SK-N-DZ (cell line): ENCODE measurements at regions not wholly inside any gene's neighbourhood (a gene's known extent, or its start where the extent isn't known, plus 50 kb on each side); places are given as distances from the start of the nearest gene placed in this dataset.

Source experiments
- DNase-seq: peaks from one replicate; pipeline ENCODE4 v3.0.0-alpha.2; 2015; ENCODE audit warnings: low spot score

DNA sequence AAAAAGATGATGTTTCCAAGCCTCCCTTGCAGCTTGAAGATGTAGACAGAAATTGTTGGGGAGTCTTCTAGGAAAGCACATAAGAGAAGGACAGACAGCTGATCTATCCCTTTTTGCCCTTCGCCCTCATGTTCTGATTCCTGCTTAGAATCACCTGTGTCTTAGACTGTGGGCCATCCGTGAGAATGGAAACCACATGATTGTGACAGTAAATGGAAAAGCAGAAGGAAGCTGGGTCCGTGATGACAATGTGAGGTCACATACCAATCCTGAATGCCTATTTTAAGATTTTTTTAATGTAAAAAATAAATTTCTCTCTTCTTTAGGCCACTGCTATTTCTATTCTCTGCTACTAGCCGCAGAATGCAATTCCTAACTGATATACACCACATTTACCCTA, 67.7 kb upstream of the C1orf87 start:
- no peak for DNase-seq

DNA sequence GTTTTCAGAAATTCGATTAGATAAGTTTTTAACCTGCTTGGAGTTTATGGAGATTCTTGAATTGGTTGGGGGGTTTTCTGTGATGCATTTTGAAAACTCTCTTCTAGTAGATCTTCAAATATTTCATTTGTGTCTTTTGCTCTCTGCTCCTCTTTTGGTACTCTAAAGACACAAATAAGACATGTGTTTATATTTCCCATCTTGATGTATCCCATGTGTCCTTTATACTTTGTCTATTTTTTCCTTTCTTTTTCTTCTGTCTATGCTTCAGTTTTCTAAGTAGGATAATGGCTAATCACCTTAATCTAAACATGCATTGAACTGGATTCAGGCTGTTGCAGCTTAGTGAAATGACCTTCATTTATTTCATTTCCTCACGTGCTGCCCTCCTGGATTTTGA, 63.8 kb upstream of the C1orf87 start:
- DNase-seq: no peak

DNA sequence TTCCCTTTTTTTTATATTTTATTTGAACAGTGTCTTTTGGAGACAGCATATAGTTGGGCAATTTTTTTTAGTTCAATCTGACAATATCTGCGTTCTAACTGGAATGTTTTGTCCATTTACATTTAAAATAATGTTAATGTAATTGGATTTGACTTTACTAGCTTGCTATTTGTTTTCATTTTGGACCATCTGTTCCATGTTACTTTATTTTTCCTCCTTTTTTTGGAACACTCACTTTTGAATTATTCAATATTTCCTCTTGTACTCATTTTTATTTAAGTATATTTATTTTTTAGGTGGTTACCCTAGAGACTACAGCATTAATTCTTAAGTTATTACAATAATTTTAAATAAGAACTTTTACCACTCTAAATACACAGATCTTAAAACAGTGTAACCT, 62.8 kb upstream of the C1orf87 start:
- DNase-seq: no peak

DNA sequence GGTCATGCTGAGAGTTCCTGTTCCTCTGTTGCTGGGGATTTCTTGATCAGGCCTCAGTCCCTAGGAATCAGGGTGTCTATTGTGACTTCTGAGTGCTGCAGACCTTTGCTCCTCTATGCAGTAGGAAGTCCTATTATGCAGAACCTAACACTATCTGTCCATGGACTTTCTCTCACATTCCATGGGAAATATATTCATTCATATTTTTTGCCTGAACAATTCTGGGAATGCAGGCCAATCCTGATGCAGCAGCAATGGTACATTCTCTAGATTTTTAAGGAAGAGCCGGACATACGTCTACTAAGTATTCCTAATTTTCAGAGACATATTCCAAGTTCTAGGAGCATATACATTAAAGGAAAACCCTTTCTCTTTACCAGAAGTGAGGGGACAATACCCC, 61.1 kb upstream of the C1orf87 start:
- DNase-seq: no peak

DNA sequence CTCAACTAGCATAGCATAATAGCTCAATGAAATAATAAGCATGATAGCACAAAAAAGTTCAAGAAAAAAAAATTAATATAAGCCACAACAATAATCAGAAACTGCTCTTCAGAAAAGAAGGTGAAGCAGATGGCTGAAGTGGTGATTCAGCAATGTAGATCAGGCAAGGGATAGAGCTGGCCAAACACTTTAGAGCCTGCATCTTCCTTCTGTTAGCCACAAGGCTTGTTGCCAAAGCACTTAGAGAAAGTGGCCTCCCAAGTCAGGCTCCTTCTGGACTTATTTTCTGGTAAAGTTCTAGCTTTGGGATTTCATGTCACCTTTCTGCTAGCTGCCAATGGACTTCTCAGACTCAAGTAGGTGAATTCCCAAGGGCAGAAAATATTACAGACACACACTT, 60.3 kb upstream of the C1orf87 start:
- DNase-seq: no peak

DNA sequence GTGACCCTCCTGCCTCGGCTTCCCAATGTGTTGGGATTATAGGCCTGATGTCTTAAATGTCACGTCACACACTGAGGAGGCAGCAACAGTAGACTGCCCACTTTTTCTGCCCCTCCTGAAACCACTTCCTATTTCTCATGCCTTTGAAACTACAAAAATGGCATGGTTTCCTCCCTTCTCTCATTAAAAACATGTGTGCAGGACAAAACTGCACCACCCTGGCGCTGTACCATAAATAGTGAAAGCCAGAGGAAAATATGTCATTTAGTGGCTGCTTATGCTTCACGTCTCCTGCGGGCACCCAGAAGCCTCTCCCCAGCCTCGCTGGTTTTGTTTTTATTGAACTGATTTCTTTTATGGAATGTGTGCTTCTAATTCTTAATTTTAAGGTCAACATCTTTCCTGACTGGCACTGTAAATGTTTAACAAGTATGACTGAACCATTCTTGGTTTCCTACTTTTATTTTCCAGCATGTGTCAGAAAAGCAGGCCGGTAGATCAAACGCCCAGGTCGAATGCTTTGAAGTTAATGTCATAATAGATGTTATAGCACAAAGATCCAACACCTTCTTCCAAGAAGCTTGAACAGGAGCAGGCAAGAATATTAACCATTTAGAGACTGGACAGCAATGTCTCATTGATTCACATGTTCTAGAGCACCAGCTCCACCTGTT, 59.6 kb upstream of the C1orf87 start:
- no peak for DNase-seq

DNA sequence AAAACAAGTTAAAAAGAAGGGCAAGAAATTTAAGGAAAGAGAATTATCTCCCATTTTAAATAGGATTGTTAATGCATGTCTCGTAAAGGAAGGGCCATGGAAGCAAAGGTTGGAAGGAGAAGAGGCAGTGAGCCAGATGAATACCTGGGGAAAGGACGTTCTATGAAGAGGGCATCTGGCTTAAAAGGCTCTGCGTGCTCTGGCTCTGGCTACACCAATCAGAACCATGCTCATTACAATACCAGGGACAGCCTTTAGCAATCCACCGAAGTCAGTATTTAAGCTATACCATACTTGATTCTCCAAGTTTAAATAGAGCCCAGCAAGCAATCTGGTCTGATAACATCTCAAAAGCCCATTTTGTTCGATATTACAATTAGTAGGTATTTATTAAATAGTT, 58.5 kb upstream of the C1orf87 start:
- no peak for DNase-seq

DNA sequence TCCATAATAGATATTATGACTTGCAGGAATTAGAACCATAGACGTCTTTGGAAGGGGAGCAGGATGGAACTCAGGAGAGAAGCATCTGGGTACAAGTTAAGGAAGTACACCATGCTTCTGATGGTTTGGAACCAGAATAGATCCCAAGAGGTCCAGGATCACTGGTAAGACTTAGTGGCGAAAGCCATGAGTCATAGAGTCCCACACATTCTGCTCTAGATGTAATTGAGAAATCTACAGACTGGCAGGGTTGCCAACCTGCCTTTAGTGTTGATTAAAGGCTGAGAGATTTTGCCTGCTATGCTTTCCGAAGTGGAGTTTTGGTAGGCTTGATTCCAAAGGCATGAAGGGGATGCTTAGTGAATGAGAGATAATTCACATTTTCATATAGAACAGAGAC, 57.1 kb upstream of the C1orf87 start:
- no peak for DNase-seq

DNA sequence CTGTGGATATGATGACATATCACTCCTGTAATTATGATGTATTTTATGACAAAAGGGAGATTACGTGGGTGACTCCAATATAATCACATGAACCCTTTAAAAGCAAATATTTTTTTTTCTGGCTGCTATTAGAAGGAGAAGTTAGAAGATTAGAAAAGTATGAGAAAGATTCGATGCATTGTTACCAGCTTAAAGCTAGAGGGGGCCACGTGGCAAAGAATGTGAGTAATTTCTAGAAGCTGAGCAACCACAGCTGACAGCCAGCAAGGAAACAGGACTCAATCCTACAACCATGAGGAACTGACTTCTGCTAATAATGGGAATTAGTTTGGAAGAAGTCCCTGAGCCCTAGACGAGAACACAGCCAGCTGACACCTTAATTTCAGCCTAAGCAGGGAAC, 56.3 kb upstream of the C1orf87 start:
- no peak for DNase-seq

DNA sequence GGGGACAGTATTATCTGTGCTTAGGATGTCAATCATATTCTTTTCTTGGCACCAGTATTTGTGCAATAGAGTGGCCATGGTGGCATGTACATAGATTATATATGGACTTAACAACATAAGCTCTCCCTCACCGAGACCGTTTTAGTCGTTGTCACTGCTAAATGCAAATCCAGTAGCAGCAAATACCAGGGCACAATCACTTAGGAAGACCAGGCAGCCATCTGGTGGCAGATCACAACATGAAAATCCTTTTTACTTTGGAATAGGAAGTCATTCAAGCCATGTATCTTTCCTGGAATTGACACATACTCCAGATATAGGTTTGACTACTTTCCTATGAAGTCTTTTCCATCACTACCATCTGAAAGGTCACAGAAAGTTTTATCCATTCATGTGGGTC, 53.2 kb upstream of the C1orf87 start:
- DNase-seq: peak; percentile 3
